A549 (cell line): ENCODE measurements at regions not wholly inside any gene's neighbourhood (a gene's known extent, or its start where the extent isn't known, plus 50 kb on each side); places are given as distances from the start of the nearest gene placed in this dataset.

Source experiments
- ATAC-seq, 2 experiments: fragments of 200-7000 bp in 1 of 2; fragments of >200 bp in 1 of 2; cut with Nextera tagmentation in 1 of 2; cut with Tn5 transposase in 1 of 2; 3 replicates each; pipeline versions ENCODE4 v1.8.0 to v1.9.1; 2018 to 2020; ENCODE audit warnings: mild to moderate bottlenecking in 1 of 2, moderate library complexity in 1 of 2
- CTCF ChIA-PET: fragments of 300-600 bp; sonication (Branson Sonifier 250); formaldehyde crosslinking; extraction: SDS; loops from one replicate; lab custom pipeline; 2021; ENCODE audit warnings: antibody characterized with exemption, inconsistent platforms; lab: Yijun Ruan, JAX
- POLR2A ChIA-PET: fragments of 350-600 bp; formaldehyde crosslinking; extraction: SDS; loops from one replicate; lab custom pipeline; 2021; ENCODE audit warnings: antibody characterized with exemption, inconsistent platforms; lab: Yijun Ruan, JAX
- DNase-seq, 2 experiments: peaks; one replicate each; pipeline versions ENCODE4 v3.0.0 to v3.0.0-alpha.2; 2011 to 2016; ENCODE audit warnings: low read depth in 1 of 2, low spot score in 1 of 2
- FAIRE-seq: peaks from 2 replicates; lab custom pipeline; 2011; peaks lifted over from hg19 to GRCh38; lab: Jason Lieb, UNC
- H3K27ac ChIP-seq, 2 experiments: fragments of >200 bp; sonication (Bioruptor Twin); formaldehyde crosslinking; 3 replicates each; pipeline ENCODE4 v1.5.1; 2016 to 2017
- H3K4me1 ChIP-seq: fragments of >200 bp; sonication (Bioruptor Twin); formaldehyde crosslinking; 3 replicates; pipeline ENCODE4 v1.6.1; 2016
- H3K4me2 ChIP-seq: fragments of >200 bp; sonication (Bioruptor Twin); formaldehyde crosslinking; 3 replicates; pipeline ENCODE4 v1.6.1; 2016
- H3K4me3 ChIP-seq: fragments of >200 bp; sonication (Bioruptor Twin); formaldehyde crosslinking; 3 replicates; pipeline ENCODE4 v1.5.1; 2016
- H3K9me3 ChIP-seq: fragments of >200 bp; sonication (Bioruptor Twin); formaldehyde crosslinking; 3 replicates; pipeline ENCODE4 v1.6.1; 2016
- BHLHE40 ChIP-seq: IDR thresholded peaks from 2 replicates; pipeline ENCODE4 v1.6.1; 2012; ENCODE audit warnings: low read depth, low read length, inconsistent platforms
- CBX2 ChIP-seq: fragments of 200-600 bp; sonication (generic); IDR thresholded peaks from 2 replicates; pipeline ENCODE4 v1.6.1; 2016; ENCODE audit warnings: low read depth, mild to moderate bottlenecking, borderline replicate concordance
- CBX8 ChIP-seq: fragments of 200-600 bp; sonication (generic); IDR thresholded peaks from 2 replicates; pipeline ENCODE4 v1.6.1; 2016
- CHD4 ChIP-seq: fragments of 200-600 bp; sonication (generic); IDR thresholded peaks from 2 replicates; pipeline ENCODE4 v1.6.1; 2016; ENCODE audit warnings: antibody characterized with exemption, mild to moderate bottlenecking, borderline replicate concordance
- CTCF ChIP-seq: fragments of >200 bp; sonication (Bioruptor Twin); formaldehyde crosslinking; IDR thresholded peaks from 3 replicates; pipeline ENCODE4 v1.5.1; 2016
- E2F6 ChIP-seq: IDR thresholded peaks from 2 replicates; pipeline ENCODE4 v1.6.1; 2012; ENCODE audit warnings: low read depth, borderline replicate concordance
- EHMT2 ChIP-seq: fragments of 200-600 bp; sonication (generic); IDR thresholded peaks from 2 replicates; pipeline ENCODE4 v1.6.1; 2016; ENCODE audit warnings: antibody characterized with exemption, low read depth, mild to moderate bottlenecking, moderate library complexity
- FOXS1 ChIP-seq: fragments of 250-450 bp; sonication (Bioruptor Pico); IDR thresholded peaks from 2 replicates; pipeline ENCODE4 v1.5.0; 2020; ENCODE audit warnings: mild to moderate bottlenecking, moderate library complexity
- HES2 ChIP-seq: fragments of >200 bp; sonication (Bioruptor Twin); formaldehyde crosslinking; IDR thresholded peaks from 2 replicates; pipeline ENCODE4 v1.6.1; 2016
- HOXB13 ChIP-seq: fragments of 250-450 bp; sonication (Bioruptor Pico); IDR thresholded peaks from 2 replicates; pipeline ENCODE4 v1.5.0; 2020; ENCODE audit warnings: low read depth, mild to moderate bottlenecking, moderate library complexity
- HOXB5 ChIP-seq: fragments of 250-450 bp; sonication (Bioruptor Pico); IDR thresholded peaks from 2 replicates; pipeline ENCODE4 v1.5.0; 2020; ENCODE audit warnings: mild to moderate bottlenecking, moderate library complexity
- JUNB ChIP-seq: fragments of >200 bp; sonication (Bioruptor Twin); formaldehyde crosslinking; IDR thresholded peaks from 2 replicates; pipeline ENCODE4 v1.6.1; 2016
- KDM1A ChIP-seq: fragments of 200-600 bp; sonication (generic); IDR thresholded peaks from 2 replicates; pipeline ENCODE4 v1.6.1; 2016; ENCODE audit warnings: low read depth, mild to moderate bottlenecking
- KDM5A ChIP-seq: fragments of 200-600 bp; sonication (generic); IDR thresholded peaks from 2 replicates; pipeline ENCODE4 v1.6.1; 2016; ENCODE audit warnings: antibody characterized with exemption, mild to moderate bottlenecking
- MAFK ChIP-seq: fragments of 450-650 bp; IDR thresholded peaks from 2 replicates; pipeline ENCODE4 v1.6.1; 2014; ENCODE audit not compliant: partially characterized antibody
- NPAS2 ChIP-seq: fragments of 250-450 bp; sonication (Bioruptor Pico); IDR thresholded peaks from 2 replicates; pipeline ENCODE4 v1.8.0; 2022; ENCODE audit warnings: mild to moderate bottlenecking, moderate library complexity, borderline replicate concordance
- POLR2AphosphoS2 ChIP-seq: conservative IDR thresholded peaks from 2 replicates; pipeline ENCODE4 v1.6.1; 2012; ENCODE audit warnings: low read length, improper control_type of control experiment, inconsistent platforms
- REST ChIP-seq: fragments of 200-600 bp; sonication (generic); IDR thresholded peaks from 2 replicates; pipeline ENCODE4 v1.6.1; 2016; ENCODE audit warnings: antibody characterized with exemption, mild to moderate bottlenecking, moderate library complexity
- RFX5 ChIP-seq: fragments of 450-650 bp; IDR thresholded peaks from 2 replicates; pipeline ENCODE4 v1.7.1; 2014; ENCODE audit warnings: antibody characterized with exemption, mild to moderate bottlenecking, moderate library complexity
- SREBF2 ChIP-seq: fragments of 450-650 bp; IDR thresholded peaks from 2 replicates; pipeline ENCODE4 v1.6.1; 2014; ENCODE audit warnings: mild to moderate bottlenecking, moderate library complexity
- TFCP2L1 ChIP-seq: fragments of 250-450 bp; sonication (Bioruptor Pico); IDR thresholded peaks from 2 replicates; pipeline ENCODE4 v1.5.0; 2021; ENCODE audit warnings: mild to moderate bottlenecking
- TP53 ChIP-seq: fragments of 250-450 bp; sonication (Bioruptor Pico); IDR thresholded peaks from 2 replicates; pipeline ENCODE4 v1.5.0; 2021; ENCODE audit warnings: mild to moderate bottlenecking, moderate library complexity
- USF2 ChIP-seq: fragments of 450-650 bp; IDR thresholded peaks from 2 replicates; pipeline ENCODE4 v1.6.1; 2014; ENCODE audit warnings: antibody characterized with exemption
- ZFP36 ChIP-seq: fragments of 450-650 bp; IDR thresholded peaks from 2 replicates; pipeline ENCODE4 v1.6.1; 2014; ENCODE audit warnings: borderline replicate concordance; ENCODE audit not compliant: partially characterized antibody
- ZNF302 ChIP-seq: fragments of 250-450 bp; sonication (Bioruptor Pico); IDR thresholded peaks from 2 replicates; pipeline ENCODE4 v1.9.0; 2021; ENCODE audit warnings: inconsistent platforms, mild to moderate bottlenecking, moderate library complexity
- WGBS: methylation state at CpG from one replicate; pipeline ENCODE4 v1.1.6; 2017; ENCODE audit errors: missing lambda C conversion rate; 5-methylcytosine and 5-hydroxymethylcytosine counted together
- TF ChIP-seq, protein P1 (sequence below): fragments of 150-350 bp; IDR thresholded peaks from 2 replicates; pipeline ENCODE4 v1.6.1; 2014; ENCODE audit warnings: low read depth, mild to moderate bottlenecking, low read length

- 100% methylated on average over 1 of the region's 1 CpG for WGBS
- TF ChIP-seq SREBF2: no peak
- TF ChIP-seq REST: no peak
- TF ChIP-seq EHMT2: no peak
- TF ChIP-seq E2F6: no peak
- TF ChIP-seq CHD4: no peak
- TF ChIP-seq TFCP2L1: no peak
- no peak for TF ChIP-seq POLR2AphosphoS2
- TF ChIP-seq JUNB: no peak
- no peak for TF ChIP-seq KDM5A
- TF ChIP-seq CBX2: no peak
- no peak for TF ChIP-seq HOXB13 (CRISPR knock-in tag)
- TF ChIP-seq USF2: no peak
- TF ChIP-seq BHLHE40: no peak
- TF ChIP-seq, protein P1, sequence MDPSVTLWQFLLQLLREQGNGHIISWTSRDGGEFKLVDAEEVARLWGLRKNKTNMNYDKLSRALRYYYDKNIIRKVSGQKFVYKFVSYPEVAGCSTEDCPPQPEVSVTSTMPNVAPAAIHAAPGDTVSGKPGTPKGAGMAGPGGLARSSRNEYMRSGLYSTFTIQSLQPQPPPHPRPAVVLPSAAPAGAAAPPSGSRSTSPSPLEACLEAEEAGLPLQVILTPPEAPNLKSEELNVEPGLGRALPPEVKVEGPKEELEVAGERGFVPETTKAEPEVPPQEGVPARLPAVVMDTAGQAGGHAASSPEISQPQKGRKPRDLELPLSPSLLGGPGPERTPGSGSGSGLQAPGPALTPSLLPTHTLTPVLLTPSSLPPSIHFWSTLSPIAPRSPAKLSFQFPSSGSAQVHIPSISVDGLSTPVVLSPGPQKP: no peak
- TF ChIP-seq ZNF302 (CRISPR knock-in tag): no peak
- no peak for TF ChIP-seq HES2
- TF ChIP-seq KDM1A: no peak
- DNase-seq: no peak
Observed at GRCh38 chr3:94593526-94594150, 530.8 kb downstream of the NSUN3 start.

DNA sequence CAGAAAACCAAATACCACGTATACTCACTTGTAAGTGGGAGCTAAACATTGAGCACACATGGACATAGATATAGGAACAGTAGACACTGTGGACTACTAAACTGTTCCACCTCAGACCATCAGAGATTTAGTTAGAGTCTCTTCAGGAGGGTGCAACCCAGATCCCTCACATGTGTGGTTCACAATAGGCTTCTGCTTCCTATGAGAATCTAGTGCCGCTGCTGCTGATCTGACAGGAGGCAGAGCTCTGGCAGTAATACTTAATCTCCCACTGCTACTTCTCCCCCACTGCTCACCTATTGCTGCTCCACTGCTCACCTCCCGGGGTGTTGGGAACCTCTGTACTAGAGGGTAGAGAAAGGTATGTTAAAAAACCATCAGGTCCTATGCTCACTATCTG is 533.3 kb downstream of the NSUN3 start:
- Histone ChIP-seq H3K4me2 (no peak overlapping the region), H3K4me1 (no peaks in the 10 kb centered on the region), H3K27ac (no peak overlapping the region), H3K9me3 (no peaks in the 10 kb centered on the region), H3K4me3 (no peak overlapping the region)
- DNase-seq: no peak
- POLR2A ChIA-PET: no interaction called here
- no peak for FAIRE-seq
- no peak for ATAC-seq
- CTCF ChIA-PET: no interaction called here
- 55% methylated on average over 3 of the region's 3 CpGs for WGBS
- TF ChIP-seq RFX5 (no peak), MAFK (no peak), NPAS2 (CRISPR knock-in tag) (no peak), E2F6 (no peak), ZFP36 (no peak), KDM1A (no peak), CBX8 (no peak), HOXB5 (CRISPR knock-in tag) (no peak), FOXS1 (CRISPR knock-in tag) (no peak), CTCF (no peak), TP53 (CRISPR knock-in tag) (no peak)
- TF ChIP-seq, protein P1: no peak

More at GRCh38 chr3:94593526-94594150, 530.8 kb downstream of the NSUN3 start:
- Histone ChIP-seq H3K4me1 (no peaks in the 10 kb centered on the region), H3K4me3 (no peak overlapping the region), H3K4me2 (no peak overlapping the region), H3K27ac (no peak overlapping the region), H3K9me3 (no peaks in the 10 kb centered on the region)
- ATAC-seq (no peak), FAIRE-seq (no peak)
- ChIA-PET CTCF (interaction anchor here (0.7 kb wide), 1 partner anchor 411 kb away, joined by 3 read pairs; no protein-coding TSS in a partner anchor), POLR2A (no interaction called here)
